PC-3 (cell line): ENCODE measurements at regions not wholly inside any gene's neighbourhood (a gene's known extent, or its start where the extent isn't known, plus 50 kb on each side); places are given as distances from the start of the nearest gene placed in this dataset.

ENCODE experiments used
- ATAC-seq: fragments of 200-7000 bp; cut with Tn5 transposase; 2 replicates; pipeline ENCODE4 v1.9.1; 2020; ENCODE audit warnings: mild to moderate bottlenecking, moderate library complexity
- BruUV-seq: library from RNA; stranded (reverse); fragments of 400-500 nt; replicated peaks from 2 replicates; lab custom pipeline; 2021; lab: Mats Ljungman, UMichigan
- CTCF ChIA-PET: fragments of 300-600 bp; sonication (Branson Sonifier 250); formaldehyde crosslinking; loops from one replicate; lab custom pipeline; 2022; ENCODE audit warnings: antibody characterized with exemption; lab: Charles Lee
- POLR2A ChIA-PET: fragments of 300-600 bp; sonication (Branson Sonifier 250); formaldehyde crosslinking; loops from one replicate; lab custom pipeline; 2022; ENCODE audit warnings: antibody characterized with exemption; ENCODE audit not compliant: unreplicated experiment; lab: Charles Lee
- DNase-seq: peaks from one replicate; pipeline ENCODE4 v3.0.0-alpha.2; 2015
- H2AFZ ChIP-seq: fragments of 300-600 bp; sonication (generic); 2 replicates; pipeline ENCODE4 v1.6.0; 2016; ENCODE audit warnings: antibody characterized with exemption, low read length
- H3F3A ChIP-seq: fragments of 300-600 bp; sonication (generic); one replicate; pipeline ENCODE4 v1.6.0; 2017; ENCODE audit warnings: antibody characterized with exemption, low read length, control low read depth, mild to moderate bottlenecking; ENCODE audit not compliant: unreplicated experiment
- H3K27ac ChIP-seq: fragments of 300-600 bp; sonication (generic); 2 replicates; pipeline ENCODE4 v1.5.1; 2016; ENCODE audit warnings: mild to moderate bottlenecking, low read length
- H3K27me3 ChIP-seq: fragments of 300-600 bp; sonication (generic); 2 replicates; pipeline ENCODE4 v1.6.1; 2016; ENCODE audit warnings: low read length, mixed read lengths
- H3K36me3 ChIP-seq: fragments of 300-600 bp; sonication (generic); 2 replicates; pipeline ENCODE4 v1.6.1; 2016; ENCODE audit warnings: low read depth, mixed run types, low read length, mixed read lengths
- H3K4me1 ChIP-seq: fragments of 300-600 bp; sonication (generic); 2 replicates; pipeline ENCODE4 v1.5.1; 2016; ENCODE audit warnings: low read length; ENCODE audit not compliant: insufficient read depth
- H3K4me2 ChIP-seq: fragments of 300-600 bp; sonication (generic); 2 replicates; pipeline ENCODE4 v1.6.0; 2016; ENCODE audit warnings: low read length
- H3K4me3 ChIP-seq: fragments of 300-600 bp; sonication (generic); 2 replicates; pipeline ENCODE4 v1.5.1; 2016; ENCODE audit warnings: mild to moderate bottlenecking, low read length, mixed read lengths
- H3K79me2 ChIP-seq: fragments of 300-600 bp; sonication (generic); 2 replicates; pipeline ENCODE4 v1.6.1; 2017; ENCODE audit warnings: low read length, mixed read lengths
- H3K9ac ChIP-seq: fragments of 300-600 bp; sonication (generic); 2 replicates; pipeline ENCODE4 v1.6.0; 2016; ENCODE audit warnings: mild to moderate bottlenecking, low read length
- H3K9me2 ChIP-seq: fragments of 300-600 bp; sonication (generic); replicated peaks from 2 replicates; pipeline ENCODE4 v1.6.1; 2016; ENCODE audit warnings: mixed run types, low read length, mixed read lengths
- H3K9me3 ChIP-seq: fragments of 300-600 bp; sonication (generic); 2 replicates; pipeline ENCODE4 v1.6.1; 2016; ENCODE audit warnings: low read length, mixed read lengths
- H4K20me1 ChIP-seq: fragments of 300-600 bp; sonication (generic); 2 replicates; pipeline ENCODE4 v1.6.1; 2016; ENCODE audit warnings: low read length, mixed read lengths
- EZH2 ChIP-seq: fragments of 300-600 bp; sonication (generic); IDR thresholded peaks from one replicate; pipeline ENCODE4 v1.6.1; 2017; ENCODE audit warnings: antibody characterized with exemption, mild to moderate bottlenecking, low read length; ENCODE audit not compliant: unreplicated experiment
- EZH2phosphoT487 ChIP-seq: fragments of 300-600 bp; sonication (generic); IDR thresholded peaks from 2 replicates; pipeline ENCODE4 v1.6.1; 2018; ENCODE audit warnings: mild to moderate bottlenecking, antibody characterized with exemption, low read length, borderline replicate concordance
- intact Hi-C: fragments of 100-400 bp; cut with micrococcal nuclease; formaldehyde crosslinking; loops from 2 replicates; pipeline ENCODE4 v1.9.0; 2023
- TF ChIP-seq, protein P1 (sequence below): fragments of 300-600 bp; sonication (generic); conservative IDR thresholded peaks from 2 replicates; pipeline ENCODE4 v1.5.1; 2017; ENCODE audit warnings: antibody characterized with exemption, low read depth, mild to moderate bottlenecking, low read length

DNA sequence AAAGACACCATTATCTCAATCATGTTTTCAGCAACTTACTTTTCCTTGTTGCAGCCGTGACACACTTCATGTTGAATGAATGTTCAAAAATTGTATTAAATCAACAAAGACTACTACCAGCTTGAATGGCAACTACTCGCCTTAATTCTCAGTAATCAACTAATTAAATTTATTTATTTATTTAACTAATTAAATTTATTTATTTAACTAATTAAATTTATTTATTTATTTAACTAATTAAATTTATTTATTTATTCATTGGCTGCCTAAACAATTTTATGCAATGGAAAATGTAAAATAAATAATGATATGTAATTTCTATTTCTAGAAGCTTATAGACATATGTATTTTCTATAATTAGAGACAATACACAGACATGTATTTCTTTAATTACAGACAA is 435.4 kb downstream of the GPAM start:
- ChIA-PET CTCF (no interaction called here), POLR2A (no interaction called here)
- no peaks in the 10 kb centered on the region for H3K9me2 ChIP-seq
- no peaks in the 10 kb centered on the region for H3K79me2 ChIP-seq
- ATAC-seq (no peak), DNase-seq (no peak)
- no TSS peak for BruUV-seq
- TF ChIP-seq EZH2 (no peak), EZH2phosphoT487 (no peak)
- TF ChIP-seq, protein P1, sequence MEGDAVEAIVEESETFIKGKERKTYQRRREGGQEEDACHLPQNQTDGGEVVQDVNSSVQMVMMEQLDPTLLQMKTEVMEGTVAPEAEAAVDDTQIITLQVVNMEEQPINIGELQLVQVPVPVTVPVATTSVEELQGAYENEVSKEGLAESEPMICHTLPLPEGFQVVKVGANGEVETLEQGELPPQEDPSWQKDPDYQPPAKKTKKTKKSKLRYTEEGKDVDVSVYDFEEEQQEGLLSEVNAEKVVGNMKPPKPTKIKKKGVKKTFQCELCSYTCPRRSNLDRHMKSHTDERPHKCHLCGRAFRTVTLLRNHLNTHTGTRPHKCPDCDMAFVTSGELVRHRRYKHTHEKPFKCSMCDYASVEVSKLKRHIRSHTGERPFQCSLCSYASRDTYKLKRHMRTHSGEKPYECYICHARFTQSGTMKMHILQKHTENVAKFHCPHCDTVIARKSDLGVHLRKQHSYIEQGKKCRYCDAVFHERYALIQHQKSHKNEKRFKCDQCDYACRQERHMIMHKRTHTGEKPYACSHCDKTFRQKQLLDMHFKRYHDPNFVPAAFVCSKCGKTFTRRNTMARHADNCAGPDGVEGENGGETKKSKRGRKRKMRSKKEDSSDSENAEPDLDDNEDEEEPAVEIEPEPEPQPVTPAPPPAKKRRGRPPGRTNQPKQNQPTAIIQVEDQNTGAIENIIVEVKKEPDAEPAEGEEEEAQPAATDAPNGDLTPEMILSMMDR: no peak
- H2AFZ ChIP-seq: no peak overlapping the region
- no peak overlapping the region for H3K27ac ChIP-seq
- no peaks in the 10 kb centered on the region for H3F3A ChIP-seq
- H3K36me3 ChIP-seq: no peaks in the 10 kb centered on the region
- H3K4me1 ChIP-seq: no peaks in the 10 kb centered on the region
- no peak overlapping the region for H3K4me2 ChIP-seq
- H3K4me3 ChIP-seq: no peak overlapping the region
- H3K9ac ChIP-seq: no peak overlapping the region
- intact Hi-C loops: no loop called here
- H3K27me3 ChIP-seq: no peaks in the 10 kb centered on the region
- no peaks in the 10 kb centered on the region for H3K9me3 ChIP-seq
- H4K20me1 ChIP-seq: no peaks in the 10 kb centered on the region

DNA sequence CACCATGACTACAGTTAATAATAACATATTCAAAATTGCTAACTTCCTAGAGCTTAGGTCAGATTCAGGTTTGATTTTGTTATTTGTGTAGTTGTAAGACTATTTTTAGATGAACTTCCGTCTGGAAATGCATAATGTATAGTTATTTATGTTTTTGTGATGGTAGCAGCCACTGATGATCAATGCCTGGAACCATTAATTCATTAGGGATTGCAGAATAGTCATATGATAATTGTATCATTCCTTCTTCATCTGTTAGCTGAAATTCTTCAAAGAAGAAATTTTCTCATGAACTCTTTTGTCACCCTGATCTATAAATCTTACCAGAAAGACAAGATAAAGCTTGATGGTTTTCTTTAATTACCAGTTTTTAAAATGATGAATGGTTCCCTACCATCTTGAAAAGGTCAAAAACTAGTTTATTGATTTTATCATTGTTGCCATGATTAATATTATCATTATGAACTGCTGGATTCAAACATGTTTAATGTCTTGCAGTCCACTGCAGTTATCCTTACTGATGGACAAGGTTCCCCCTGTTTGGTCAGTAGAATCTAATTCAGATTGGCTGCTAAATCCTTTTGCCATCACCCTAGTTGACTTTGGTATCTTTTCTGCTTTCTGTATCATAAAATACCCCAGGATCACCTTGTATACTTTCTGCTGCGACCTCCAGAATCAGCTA is 433.3 kb downstream of the GPAM start:
- H3K4me2 ChIP-seq: no peak overlapping the region
- intact Hi-C loops: no loop called here
- H3K36me3 ChIP-seq: no peaks in the 10 kb centered on the region
- H2AFZ ChIP-seq: no peak overlapping the region
- H3K27me3 ChIP-seq: no peaks in the 10 kb centered on the region
- ChIA-PET POLR2A (no interaction called here), CTCF (no interaction called here)
- H3K4me3 ChIP-seq: no peak overlapping the region
- H3K27ac ChIP-seq: no peak overlapping the region
- BruUV-seq: no TSS peak
- H3K79me2 ChIP-seq: no peaks in the 10 kb centered on the region
- H3K9me3 ChIP-seq: no peaks in the 10 kb centered on the region
- DNase-seq (no peak), ATAC-seq (no peak)
- H3K9me2 ChIP-seq: no peaks in the 10 kb centered on the region
- TF ChIP-seq, protein P1: no peak
- TF ChIP-seq EZH2 (no peak), EZH2phosphoT487 (no peak)
- H3F3A ChIP-seq: no peaks in the 10 kb centered on the region
- H3K4me1 ChIP-seq: no peaks in the 10 kb centered on the region
- no peak overlapping the region for H3K9ac ChIP-seq
- H4K20me1 ChIP-seq: no peaks in the 10 kb centered on the region

DNA sequence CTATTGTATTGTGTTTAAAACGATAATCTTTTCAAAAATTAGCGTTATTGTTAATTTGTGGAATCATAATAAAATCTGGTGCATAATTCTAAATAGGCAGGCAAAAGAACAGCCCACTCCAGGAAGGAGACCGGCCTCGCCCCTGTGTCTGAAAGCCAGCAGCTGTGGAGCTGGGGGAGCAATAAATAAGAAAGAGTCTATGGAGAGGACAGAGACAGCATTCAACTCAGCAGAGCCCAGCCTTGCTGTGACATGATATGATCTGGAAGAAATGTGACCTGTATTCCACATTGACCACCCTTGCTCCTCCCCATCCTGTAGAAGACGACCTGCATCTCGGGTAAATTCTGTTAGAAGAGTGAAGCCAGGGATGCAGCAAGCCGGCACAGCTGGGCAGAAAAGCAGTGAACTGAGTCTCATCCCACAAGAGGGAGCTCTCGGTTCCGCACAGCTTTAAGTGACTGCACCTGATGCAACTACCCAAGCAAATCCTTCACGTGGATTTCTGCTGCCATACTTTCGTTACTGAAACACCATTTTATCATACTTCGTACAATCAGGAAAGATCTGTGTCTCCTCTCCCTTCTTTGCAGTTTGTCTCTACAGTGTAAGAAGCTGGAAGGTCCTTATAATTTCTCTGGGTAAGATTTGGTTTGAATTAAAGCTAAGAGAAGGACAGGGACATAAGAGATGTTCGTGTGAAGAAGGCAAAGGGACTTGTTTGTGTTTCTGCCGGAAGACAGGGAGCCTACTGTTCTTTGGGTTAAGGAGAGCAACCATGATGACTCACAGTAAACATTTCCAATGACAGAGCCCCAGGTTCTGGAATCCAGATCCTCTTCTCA is 427.1 kb downstream of the GPAM start:
- H3K36me3 ChIP-seq: no peaks in the 10 kb centered on the region
- H3K27ac ChIP-seq: no peak overlapping the region
- H3K79me2 ChIP-seq: no peaks in the 10 kb centered on the region
- ATAC-seq: no peak
- H2AFZ ChIP-seq: no peak overlapping the region
- TF ChIP-seq, protein P1: peak; percentile 29; the same call in 1 of the 2 replicates
- no peak for TF ChIP-seq EZH2phosphoT487
- no peak overlapping the region; the same call in 1 of the 2 replicates for H3K4me2 ChIP-seq
- CTCF ChIA-PET: no interaction called here
- DNase-seq: peak; percentile 21
- no peaks in the 10 kb centered on the region for H3K9me2 ChIP-seq
- no TSS peak for BruUV-seq
- no peak overlapping the region for H3K4me3 ChIP-seq
- H3K4me1 ChIP-seq: no peaks in the 10 kb centered on the region
- H3K9me3 ChIP-seq: no peaks in the 10 kb centered on the region
- no peaks in the 10 kb centered on the region for H3K27me3 ChIP-seq
- intact Hi-C loops: no loop called here
- H4K20me1 ChIP-seq: no peaks in the 10 kb centered on the region
- H3F3A ChIP-seq: no peaks in the 10 kb centered on the region
- H3K9ac ChIP-seq: no peak overlapping the region
- POLR2A ChIA-PET: no interaction called here
